A549 (cell line): ENCODE measurements at regions not wholly inside any gene's neighbourhood (a gene's known extent, or its start where the extent isn't known, plus 50 kb on each side); places are given as distances from the start of the nearest gene placed in this dataset.

Experiments
- CBX2 ChIP-seq: fragments of 200-600 bp; sonication (generic); IDR thresholded peaks from 2 replicates; pipeline ENCODE4 v1.6.1; 2016; ENCODE audit warnings: low read depth, mild to moderate bottlenecking, borderline replicate concordance
- CTCF ChIP-seq: fragments of >200 bp; sonication (Bioruptor Twin); formaldehyde crosslinking; IDR thresholded peaks from 3 replicates; pipeline ENCODE4 v1.5.1; 2016
- EHF ChIP-seq: fragments of 250-450 bp; sonication (Bioruptor Pico); IDR thresholded peaks from 2 replicates; pipeline ENCODE4 v1.5.0; 2020; ENCODE audit warnings: mild to moderate bottlenecking
- ESRRA ChIP-seq: fragments of 150-350 bp; IDR thresholded peaks from 2 replicates; pipeline ENCODE4 v1.6.1; 2014; ENCODE audit warnings: mild to moderate bottlenecking, low read length, borderline replicate concordance
- FOSL2 ChIP-seq, 2 experiments: fragments of 450-650 bp in 1 of 2; fragments of >200 bp in 1 of 2; sonication (Bioruptor Twin) in 1 of 2; formaldehyde crosslinking; IDR thresholded peaks; 2 replicates each; pipeline versions ENCODE4 v1.5.0 to v1.6.1; 2016 to 2020; ENCODE audit warnings: mild to moderate bottlenecking in 1 of 2, moderate library complexity in 1 of 2
- MAFK ChIP-seq: fragments of 450-650 bp; IDR thresholded peaks from 2 replicates; pipeline ENCODE4 v1.6.1; 2014; ENCODE audit not compliant: partially characterized antibody
- REST ChIP-seq: fragments of 200-600 bp; sonication (generic); IDR thresholded peaks from 2 replicates; pipeline ENCODE4 v1.6.1; 2016; ENCODE audit warnings: antibody characterized with exemption, mild to moderate bottlenecking, moderate library complexity
- RNF2 ChIP-seq: fragments of 200-600 bp; sonication (generic); IDR thresholded peaks from 2 replicates; pipeline ENCODE4 v1.6.1; 2016; ENCODE audit warnings: low read depth, mild to moderate bottlenecking, antibody characterized with exemption, moderate library complexity, borderline replicate concordance
- USF2 ChIP-seq: fragments of 450-650 bp; IDR thresholded peaks from 2 replicates; pipeline ENCODE4 v1.6.1; 2014; ENCODE audit warnings: antibody characterized with exemption
- TF ChIP-seq, protein P1 (sequence below): IDR thresholded peaks from 2 replicates; pipeline ENCODE4 v1.6.1; 2012

GRCh38 chr10:42958142-42958868 is 118.6 kb upstream of the RET start:
- no peak for TF ChIP-seq MAFK
- no peak for TF ChIP-seq CTCF
- TF ChIP-seq FOSL2 (IDR thresholded peaks at IDR 0.05): no peak
- no peak for TF ChIP-seq FOSL2 (CRISPR knock-in tag; IDR thresholded peaks at IDR 0.05)
- TF ChIP-seq ESRRA: no peak
- no peak for TF ChIP-seq CBX2
- TF ChIP-seq EHF (CRISPR knock-in tag): no peak
- no peak for TF ChIP-seq REST
- TF ChIP-seq RNF2: no peak
- TF ChIP-seq USF2: no peak
- TF ChIP-seq, protein P1, sequence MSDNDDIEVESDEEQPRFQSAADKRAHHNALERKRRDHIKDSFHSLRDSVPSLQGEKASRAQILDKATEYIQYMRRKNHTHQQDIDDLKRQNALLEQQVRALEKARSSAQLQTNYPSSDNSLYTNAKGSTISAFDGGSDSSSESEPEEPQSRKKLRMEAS: no peak
